GM19023 (cell line): ENCODE measurements at regions not wholly inside any gene's neighbourhood (a gene's known extent, or its start where the extent isn't known, plus 50 kb on each side); places are given as distances from the start of the nearest gene placed in this dataset.
"Not testable (repeated sequence)": the region's sequence is repeated elsewhere in the genome, so short reads cannot be mapped to it uniquely, and the experiment has no call there.

Experiments
- ATAC-seq: cut with Tn5 transposase; IDR thresholded peaks from one replicate; pipeline ENCODE4 v1.9.1; 2021; ENCODE audit warnings: mild to moderate bottlenecking, moderate library complexity; ENCODE audit not compliant: unreplicated experiment

GRCh38 chr13:23947893-23948292, 50.6 kb upstream of the C1QTNF9B start:
- no peak for ATAC-seq

- ATAC-seq, result no peak
Observed at GRCh38 chr13:23949200-23949599, 51.9 kb upstream of the C1QTNF9B start.

GRCh38 chr13:23949736-23950135, 52.4 kb upstream of the C1QTNF9B start:
- ATAC-seq, result no peak

GRCh38 chr13:23950736-23951510, 53.6 kb upstream of the C1QTNF9B start:
- ATAC-seq, result no peak

GRCh38 chr13:23952796-23953195, 55.5 kb upstream of the C1QTNF9B start:
- ATAC-seq, result no peak

- no peak for ATAC-seq
Observed at GRCh38 chr13:23953860-23954512, 56.7 kb upstream of the C1QTNF9B start.

- no peak for ATAC-seq
Observed at GRCh38 chr13:23955064-23955463, 57.8 kb upstream of the C1QTNF9B start.

- no peak for ATAC-seq
Observed at GRCh38 chr13:23956106-23956505, 58.8 kb upstream of the C1QTNF9B start.

- ATAC-seq, result no peak
Observed at GRCh38 chr13:23957981-23958380, 60.7 kb upstream of the C1QTNF9B start.

- no peak for ATAC-seq
Observed at GRCh38 chr13:23959231-23959862, 62.0 kb upstream of the C1QTNF9B start.

- no peak for ATAC-seq
Observed at GRCh38 chr13:23960566-23961156, 63.4 kb upstream of the C1QTNF9B start.

GRCh38 chr13:23963184-23963931, 66.1 kb upstream of the C1QTNF9B start:
- no peak for ATAC-seq

GRCh38 chr13:23963947-23964346, 66.6 kb upstream of the C1QTNF9B start:
- no peak for ATAC-seq

- no peak for ATAC-seq
Observed at GRCh38 chr13:23965346-23965745, 68.0 kb upstream of the C1QTNF9B start.

GRCh38 chr13:23966221-23966690, 69.0 kb upstream of the C1QTNF9B start:
- no peak for ATAC-seq

GRCh38 chr13:23966691-23967615, 69.7 kb upstream of the C1QTNF9B start:
- ATAC-seq, result peak; percentile 71

GRCh38 chr13:23967792-23968191, 70.5 kb upstream of the C1QTNF9B start:
- ATAC-seq, result not testable (repeated sequence)

GRCh38 chr13:23969647-23970046, 72.3 kb upstream of the C1QTNF9B start:
- ATAC-seq, result no peak

GRCh38 chr13:23979361-23980159, 82.3 kb upstream of the C1QTNF9B start:
- peak; percentile 63 for ATAC-seq
